HEK293T (cell line): ENCODE measurements at regions not wholly inside any gene's neighbourhood (a gene's known extent, or its start where the extent isn't known, plus 50 kb on each side); places are given as distances from the start of the nearest gene placed in this dataset.

Source experiments
- CTCF ChIA-PET: fragments of 350-600 bp; formaldehyde crosslinking; extraction: SDS; loops from one replicate; lab custom pipeline; 2021; ENCODE audit warnings: antibody characterized with exemption, inconsistent platforms; lab: Yijun Ruan, JAX
- POLR2A ChIA-PET: fragments of 350-600 bp; formaldehyde crosslinking; extraction: SDS; loops from one replicate; lab custom pipeline; 2020; ENCODE audit warnings: antibody characterized with exemption, inconsistent platforms; lab: Yijun Ruan, JAX
- DNase-seq: peaks from one replicate; pipeline ENCODE4 v3.0.0; 2012; ENCODE audit warnings: mixed read lengths; ENCODE audit errors: extremely low spot score
- ARNT ChIP-seq: fragments of 450-650 bp; IDR thresholded peaks from 2 replicates; pipeline ENCODE4 v1.6.1; 2017; ENCODE audit warnings: mild to moderate bottlenecking
- BHLHE40 ChIP-seq: fragments of 450-650 bp; IDR thresholded peaks from 2 replicates; pipeline ENCODE4 v1.6.1; 2016; ENCODE audit warnings: mild to moderate bottlenecking, moderate library complexity, borderline replicate concordance
- CTBP1 ChIP-seq: fragments of 450-650 bp; IDR thresholded peaks from 2 replicates; pipeline ENCODE4 v1.6.1; 2016; ENCODE audit warnings: borderline replicate concordance
- ELF4 ChIP-seq: fragments of 450-650 bp; IDR thresholded peaks from 2 replicates; pipeline ENCODE4 v1.6.1; 2017; ENCODE audit warnings: antibody characterized with exemption
- FOXK2 ChIP-seq: fragments of 450-650 bp; IDR thresholded peaks from 2 replicates; pipeline ENCODE4 v1.6.1; 2016; ENCODE audit warnings: mild to moderate bottlenecking
- FOXM1 ChIP-seq: fragments of 450-650 bp; IDR thresholded peaks from 2 replicates; pipeline ENCODE4 v1.6.1; 2017; ENCODE audit warnings: mild to moderate bottlenecking, borderline replicate concordance
- HDGF ChIP-seq: fragments of 450-650 bp; IDR thresholded peaks from 2 replicates; pipeline ENCODE4 v1.6.1; 2017; ENCODE audit warnings: antibody characterized with exemption, borderline replicate concordance
- L3MBTL2 ChIP-seq: fragments of 450-650 bp; conservative IDR thresholded peaks from 2 replicates; pipeline ENCODE4 v1.6.1; 2016; ENCODE audit warnings: mild to moderate bottlenecking
- LEF1 ChIP-seq: fragments of 450-650 bp; IDR thresholded peaks from 2 replicates; pipeline ENCODE4 v1.6.1; 2017; ENCODE audit warnings: mild to moderate bottlenecking, borderline replicate concordance
- NFRKB ChIP-seq: fragments of 450-650 bp; IDR thresholded peaks from 2 replicates; pipeline ENCODE4 v1.6.1; 2016; ENCODE audit warnings: mild to moderate bottlenecking, moderate library complexity
- PKNOX1 ChIP-seq: fragments of 450-650 bp; IDR thresholded peaks from 2 replicates; pipeline ENCODE4 v1.6.1; 2016
- SP1 ChIP-seq: fragments of 450-650 bp; IDR thresholded peaks from 2 replicates; pipeline ENCODE4 v1.6.1; 2017
- SUZ12 ChIP-seq: fragments of 450-650 bp; IDR thresholded peaks from 2 replicates; pipeline ENCODE4 v1.6.1; 2016; ENCODE audit warnings: mild to moderate bottlenecking
- TARDBP ChIP-seq: fragments of 450-650 bp; IDR thresholded peaks from 2 replicates; pipeline ENCODE4 v1.6.1; 2016
- ZNF384 ChIP-seq: fragments of 450-650 bp; IDR thresholded peaks from 2 replicates; pipeline ENCODE4 v1.6.1; 2016

- DNase-seq: no peak
- POLR2A ChIA-PET: no interaction called here
- TF ChIP-seq TARDBP (no peak), SP1 (no peak), L3MBTL2 (no peak)
- CTCF ChIA-PET: no interaction called here
Observed at GRCh38 chr16:54588026-54588425, 301.4 kb upstream of the IRX3 start.

- no peak for DNase-seq
- TF ChIP-seq LEF1: no peak
- no peak for TF ChIP-seq FOXM1
- no peak for TF ChIP-seq BHLHE40
- no peak for TF ChIP-seq SUZ12
- TF ChIP-seq ARNT: no peak
- no peak for TF ChIP-seq HDGF
- no peak for TF ChIP-seq CTBP1
- no peak for TF ChIP-seq ELF4
- TF ChIP-seq L3MBTL2: no peak
- TF ChIP-seq PKNOX1: no peak
- no peak for TF ChIP-seq ZNF384
- no peak for TF ChIP-seq SP1
- ChIA-PET POLR2A (no interaction called here), CTCF (no interaction called here)
Observed at GRCh38 chr16:54587176-54587515, 300.6 kb upstream of the IRX3 start.

- POLR2A ChIA-PET: no interaction called here
- TF ChIP-seq SUZ12: no peak
- no peak for TF ChIP-seq ARNT
- DNase-seq: no peak
- CTCF ChIA-PET: no interaction called here
Observed at GRCh38 chr16:54586474-54587175, 300.0 kb upstream of the IRX3 start.

GRCh38 chr16:54585998-54586340 is 299.4 kb upstream of the IRX3 start:
- CTCF ChIA-PET: no interaction called here
- TF ChIP-seq LEF1 (no peak), ELF4 (no peak), FOXM1 (no peak), NFRKB (no peak)
- POLR2A ChIA-PET: no interaction called here

GRCh38 chr16:54585094-54585997 is 298.8 kb upstream of the IRX3 start:
- DNase-seq: no peak
- ChIA-PET CTCF (no interaction called here), POLR2A (no interaction called here)
- TF ChIP-seq NFRKB: no peak
- no peak for TF ChIP-seq L3MBTL2
- TF ChIP-seq PKNOX1: no peak
- no peak for TF ChIP-seq FOXK2

More at GRCh38 chr16:54585998-54586340, 299.4 kb upstream of the IRX3 start:
- DNase-seq: no peak

GRCh38 chr16:54584121-54584520 is 297.5 kb upstream of the IRX3 start:
- POLR2A ChIA-PET: no interaction called here
- CTCF ChIA-PET: no interaction called here
- DNase-seq: no peak
- TF ChIP-seq CTBP1 (no peak), LEF1 (no peak), FOXK2 (no peak), SUZ12 (no peak), HDGF (no peak), NFRKB (no peak), PKNOX1 (no peak)

GRCh38 chr16:54582631-54583250 is 296.2 kb upstream of the IRX3 start:
- TF ChIP-seq SUZ12 (no peak), ARNT (no peak), SP1 (no peak), FOXK2 (no peak)
- ChIA-PET POLR2A (no interaction called here), CTCF (no interaction called here)
- no peak for DNase-seq
